Parathyroid adenoma (tissue), 2 donors: ENCODE measurements at regions not wholly inside any gene's neighbourhood (a gene's known extent, or its start where the extent isn't known, plus 50 kb on each side); places are given as distances from the start of the nearest gene placed in this dataset.

Experiments
- H2AFZ ChIP-seq: fragments of 300-600 bp; sonication (generic); one replicate; pipeline ENCODE4 v1.7.0; 2017; ENCODE audit warnings: antibody characterized with exemption, mild to moderate bottlenecking
- H3K27ac ChIP-seq: fragments of 300-600 bp; sonication (generic); one replicate; pipeline ENCODE4 v1.7.0; 2017
- H3K27me3 ChIP-seq: fragments of 300-600 bp; sonication (generic); one replicate; pipeline ENCODE4 v1.7.0; 2017; ENCODE audit warnings: low read length; ENCODE audit not compliant: control insufficient read depth, insufficient read depth
- H3K36me3 ChIP-seq: fragments of 300-600 bp; sonication (generic); one replicate; pipeline ENCODE4 v1.7.0; 2017; ENCODE audit warnings: low read length; ENCODE audit not compliant: control insufficient read depth, insufficient read depth
- H3K4me1 ChIP-seq: fragments of 300-600 bp; sonication (generic); one replicate; pipeline ENCODE4 v1.7.0; 2017; ENCODE audit warnings: control low read depth
- H3K4me2 ChIP-seq: fragments of 300-600 bp; sonication (generic); one replicate; pipeline ENCODE4 v1.7.0; 2017; ENCODE audit warnings: low read length
- H3K4me3 ChIP-seq: fragments of 300-600 bp; sonication (generic); one replicate; pipeline ENCODE4 v1.7.0; 2017; ENCODE audit warnings: low read depth, low read length
- H3K79me2 ChIP-seq: fragments of 300-600 bp; sonication (generic); one replicate; pipeline ENCODE4 v1.7.0; 2017; ENCODE audit warnings: control low read depth
- H3K9ac ChIP-seq: fragments of 300-600 bp; sonication (generic); one replicate; pipeline ENCODE4 v1.7.0; 2017; ENCODE audit warnings: mild to moderate bottlenecking
- H3K9me3 ChIP-seq: fragments of 300-600 bp; sonication (generic); one replicate; pipeline ENCODE4 v1.7.0; 2017; ENCODE audit warnings: low read length; ENCODE audit not compliant: control insufficient read depth
- TF ChIP-seq, protein P1 (sequence below): fragments of 300-600 bp; sonication (generic); IDR thresholded peaks from one replicate; pipeline ENCODE4 v1.7.0; 2017; ENCODE audit warnings: antibody characterized with exemption, mild to moderate bottlenecking
- donor health status: primary hyperparathyroidism.

DNA sequence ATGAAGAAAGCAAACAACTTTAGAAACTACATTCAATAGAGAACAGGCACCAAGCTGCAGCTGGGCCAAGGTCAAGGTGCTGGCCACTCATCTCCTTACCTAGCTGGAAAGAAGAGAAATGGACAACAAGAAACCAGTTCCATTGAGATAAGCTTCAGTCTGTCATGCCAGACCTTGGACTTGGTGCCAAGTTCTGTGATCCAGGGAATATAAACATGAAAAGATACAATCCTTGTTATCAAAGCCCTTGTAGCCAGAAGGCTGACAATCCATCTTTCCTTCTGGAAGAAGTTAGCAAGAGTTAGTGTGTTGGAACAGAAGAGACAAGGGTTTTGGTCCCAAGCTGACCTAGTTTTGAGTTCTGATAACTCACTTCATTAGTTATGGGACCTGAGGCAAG, 227.5 kb downstream of the ACTL7B start:
- H3K4me2 ChIP-seq: no peak overlapping the region
- H3K27ac ChIP-seq: no peak overlapping the region

DNA sequence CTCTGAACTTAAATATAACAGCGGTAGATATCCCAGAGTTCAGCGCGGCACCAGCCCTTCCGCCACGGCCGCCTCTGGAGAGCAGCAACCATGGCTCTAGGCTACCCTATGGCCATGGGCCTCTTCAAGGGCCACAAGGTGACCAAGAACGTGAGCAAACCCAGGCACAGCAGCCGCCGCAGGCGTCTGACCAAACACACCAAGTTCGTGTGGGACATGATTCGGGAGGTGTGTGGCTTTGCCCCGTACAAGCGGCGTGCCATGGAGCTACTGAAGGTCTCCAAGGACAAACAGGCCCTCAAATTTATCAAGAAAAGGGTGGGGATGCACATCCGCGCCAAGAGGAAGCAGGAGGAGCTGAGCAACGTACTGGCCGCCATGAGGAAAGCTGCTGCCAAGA, 229.0 kb downstream of the ACTL7B start:
- H3K9ac ChIP-seq: no peak overlapping the region
- H3K27ac ChIP-seq: no peak overlapping the region
- H3K9me3 ChIP-seq: no peaks in the 10 kb centered on the region
- no peak overlapping the region for H2AFZ ChIP-seq
- no peak overlapping the region for H3K4me3 ChIP-seq
- TF ChIP-seq, protein P1, sequence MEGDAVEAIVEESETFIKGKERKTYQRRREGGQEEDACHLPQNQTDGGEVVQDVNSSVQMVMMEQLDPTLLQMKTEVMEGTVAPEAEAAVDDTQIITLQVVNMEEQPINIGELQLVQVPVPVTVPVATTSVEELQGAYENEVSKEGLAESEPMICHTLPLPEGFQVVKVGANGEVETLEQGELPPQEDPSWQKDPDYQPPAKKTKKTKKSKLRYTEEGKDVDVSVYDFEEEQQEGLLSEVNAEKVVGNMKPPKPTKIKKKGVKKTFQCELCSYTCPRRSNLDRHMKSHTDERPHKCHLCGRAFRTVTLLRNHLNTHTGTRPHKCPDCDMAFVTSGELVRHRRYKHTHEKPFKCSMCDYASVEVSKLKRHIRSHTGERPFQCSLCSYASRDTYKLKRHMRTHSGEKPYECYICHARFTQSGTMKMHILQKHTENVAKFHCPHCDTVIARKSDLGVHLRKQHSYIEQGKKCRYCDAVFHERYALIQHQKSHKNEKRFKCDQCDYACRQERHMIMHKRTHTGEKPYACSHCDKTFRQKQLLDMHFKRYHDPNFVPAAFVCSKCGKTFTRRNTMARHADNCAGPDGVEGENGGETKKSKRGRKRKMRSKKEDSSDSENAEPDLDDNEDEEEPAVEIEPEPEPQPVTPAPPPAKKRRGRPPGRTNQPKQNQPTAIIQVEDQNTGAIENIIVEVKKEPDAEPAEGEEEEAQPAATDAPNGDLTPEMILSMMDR: no peak
- H3K79me2 ChIP-seq: no peaks in the 10 kb centered on the region
- H3K4me1 ChIP-seq: no peaks in the 10 kb centered on the region
- H3K4me2 ChIP-seq: no peak overlapping the region
- no peaks in the 10 kb centered on the region for H3K36me3 ChIP-seq
- H3K27me3 ChIP-seq: no peaks in the 10 kb centered on the region

More for the DNA sequence above, 227.5 kb downstream of the ACTL7B start:
- H3K36me3 ChIP-seq: no peaks in the 10 kb centered on the region
- TF ChIP-seq, protein P1: no peak
- no peaks in the 10 kb centered on the region for H3K27me3 ChIP-seq
- H3K9ac ChIP-seq: no peak overlapping the region
- no peaks in the 10 kb centered on the region for H3K9me3 ChIP-seq
- no peaks in the 10 kb centered on the region for H3K79me2 ChIP-seq
- H3K4me3 ChIP-seq: no peak overlapping the region
- no peaks in the 10 kb centered on the region for H3K4me1 ChIP-seq
- H2AFZ ChIP-seq: no peak overlapping the region

DNA sequence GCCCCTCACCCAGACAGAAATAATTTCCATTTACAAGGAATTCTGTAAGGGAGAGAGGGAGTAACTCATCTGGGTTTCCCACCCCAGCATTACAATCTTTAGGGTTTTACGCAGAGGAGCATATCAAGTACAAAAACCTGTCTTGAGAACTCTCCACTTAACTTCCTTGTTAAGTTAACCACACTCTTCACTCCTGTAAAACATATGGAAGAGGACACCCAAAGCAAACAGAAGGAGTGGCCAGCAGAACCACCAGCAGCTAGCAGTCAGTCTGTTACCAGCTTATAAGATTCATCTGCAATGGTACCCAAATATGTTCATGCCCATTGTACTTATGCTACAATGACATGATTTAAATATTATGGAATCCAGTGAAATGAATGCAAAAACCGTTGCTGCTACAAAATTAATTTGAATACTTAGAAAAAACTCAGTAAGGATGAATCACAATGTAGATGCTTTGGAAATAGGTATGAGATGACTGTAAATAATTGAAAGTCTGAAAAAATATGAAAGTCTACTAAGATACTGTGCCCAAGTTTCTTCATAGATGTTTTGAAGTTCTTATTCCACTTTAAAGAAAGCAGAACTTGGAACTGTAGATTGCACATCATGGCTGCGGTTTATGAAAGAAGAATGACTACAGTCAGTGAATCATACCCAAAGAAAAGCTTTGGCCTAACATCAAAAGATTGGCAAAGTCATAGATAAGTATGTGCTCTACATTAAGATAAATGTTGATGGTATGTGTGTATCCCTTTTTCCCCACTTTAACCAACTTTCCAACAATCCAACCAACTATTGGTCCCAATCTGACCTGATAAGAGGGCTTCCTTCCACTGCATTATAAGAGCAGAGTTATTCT, 233.6 kb downstream of the ACTL7B start:
- H3K4me1 ChIP-seq: no peaks in the 10 kb centered on the region

DNA sequence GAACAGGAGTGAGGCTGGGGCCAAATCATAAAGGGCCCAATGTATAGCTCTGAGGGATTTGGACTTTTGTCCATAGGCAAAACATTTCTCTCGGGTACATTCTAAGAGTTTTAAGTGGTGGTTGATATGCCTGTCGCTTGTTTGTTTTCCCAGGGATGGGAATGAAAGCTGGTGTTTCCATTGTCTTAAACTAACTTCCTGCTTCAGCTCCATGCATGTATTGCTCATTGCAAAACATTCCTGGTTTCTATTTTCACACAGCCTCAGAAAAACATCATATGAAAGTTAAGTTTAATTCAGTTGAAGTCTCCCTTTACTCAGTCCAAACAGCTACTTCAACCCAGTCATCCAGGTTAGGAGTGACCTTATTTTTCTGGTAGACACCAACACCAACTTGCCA, 235.0 kb downstream of the ACTL7B start:
- Histone ChIP-seq H3K79me2 (no peaks in the 10 kb centered on the region), H3K9me3 (no peaks in the 10 kb centered on the region), H3K4me3 (no peak overlapping the region), H3K36me3 (no peaks in the 10 kb centered on the region), H3K4me1 (no peaks in the 10 kb centered on the region), H3K27me3 (no peaks in the 10 kb centered on the region), H3K27ac (no peak overlapping the region), H3K4me2 (no peak overlapping the region), H2AFZ (no peak overlapping the region), H3K9ac (no peak overlapping the region)
- TF ChIP-seq, protein P1: no peak

More for the DNA sequence above, 233.6 kb downstream of the ACTL7B start:
- H3K9me3 ChIP-seq: no peaks in the 10 kb centered on the region
- no peak overlapping the region for H3K4me2 ChIP-seq
- H3K9ac ChIP-seq: no peak overlapping the region
- TF ChIP-seq, protein P1: no peak
- no peaks in the 10 kb centered on the region for H3K36me3 ChIP-seq
- H2AFZ ChIP-seq: no peak overlapping the region
- H3K79me2 ChIP-seq: no peaks in the 10 kb centered on the region
- H3K4me3 ChIP-seq: no peak overlapping the region
- no peak overlapping the region for H3K27ac ChIP-seq
- H3K27me3 ChIP-seq: no peaks in the 10 kb centered on the region
